ENCODE measurements at regions not wholly inside any gene's neighbourhood (a gene's known extent, or its start where the extent isn't known, plus 50 kb on each side); places are given as distances from the start of the nearest gene placed in this dataset.
A peak's percentile ranks its signal among the peaks of the same experiment; 100 is the strongest.
"Not testable (repeated sequence)": the region's sequence is repeated elsewhere in the genome, so short reads cannot be mapped to it uniquely, and the experiment has no call there.

DNA sequence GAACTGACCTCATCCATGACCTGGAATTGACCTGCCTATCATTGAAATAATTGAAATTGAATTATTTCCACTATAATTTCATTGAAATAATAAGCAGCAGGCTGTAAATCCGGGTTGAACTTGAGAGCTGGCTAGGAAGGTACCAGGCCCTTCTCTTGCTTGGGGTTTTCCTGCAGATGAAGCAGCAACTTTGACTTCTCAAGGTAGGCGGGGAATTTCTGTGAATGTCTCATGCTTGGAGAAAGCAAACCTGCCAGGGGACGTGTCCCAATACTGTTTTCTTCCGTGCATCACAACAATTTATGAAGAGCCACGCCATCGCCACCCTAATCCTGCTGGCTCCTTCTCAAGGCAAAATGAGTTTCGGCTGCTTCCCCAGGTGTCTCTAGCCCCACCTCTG, 97.5 kb upstream of the XYLT1 start:
- no peak for DNase-seq

DNA sequence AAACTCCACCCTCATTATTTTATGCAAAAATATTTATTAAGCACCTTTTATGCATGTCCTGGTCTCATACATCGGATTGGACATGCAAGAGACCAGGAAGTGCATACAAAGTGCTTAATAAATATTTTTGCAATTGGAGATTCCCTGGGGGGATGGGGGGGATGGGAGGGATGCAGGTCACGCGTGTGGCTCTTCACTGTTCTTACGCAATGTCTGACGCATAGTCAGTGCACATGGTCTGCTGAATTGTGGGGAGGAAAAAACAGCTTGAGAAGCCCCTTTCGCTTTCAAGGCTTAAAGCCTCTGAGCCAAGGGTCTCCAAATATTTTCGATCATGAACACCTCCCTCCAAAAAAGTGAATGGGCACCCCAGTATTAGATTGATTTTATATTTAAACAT, 96.7 kb upstream of the XYLT1 start:
- DNase-seq = no peak

- no peak for DNase-seq
Observed at GRCh38 chr16:17566656-17567450, 96.1 kb upstream of the XYLT1 start.

GRCh38 chr16:17566075-17566474, 95.3 kb upstream of the XYLT1 start:
- no peak for DNase-seq

DNA sequence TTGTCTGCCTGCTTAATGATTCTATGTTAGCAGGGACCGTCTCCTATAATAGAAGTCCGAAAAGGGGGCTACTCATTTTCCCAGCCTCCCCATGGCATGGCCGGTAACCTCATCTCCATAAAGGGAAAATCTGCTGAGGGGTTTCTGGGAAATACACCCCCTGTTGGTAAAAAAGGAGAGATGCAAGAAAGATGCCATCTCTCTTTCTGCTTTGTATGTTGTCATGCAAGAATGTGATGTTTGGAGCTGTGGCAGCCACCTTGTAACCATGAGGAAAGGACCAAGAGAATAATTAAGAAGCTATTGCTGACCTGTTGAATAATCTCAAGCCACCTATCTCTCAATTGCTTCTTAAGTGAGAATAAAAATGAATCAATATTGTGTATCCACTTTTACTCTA, 94.8 kb upstream of the XYLT1 start:
- no peak for DNase-seq

GRCh38 chr16:17564856-17565255, 94.1 kb upstream of the XYLT1 start:
- DNase-seq = peak; percentile 29 to 32

- no peak for DNase-seq
Observed at GRCh38 chr16:17563323-17564091, 92.7 kb upstream of the XYLT1 start.

DNA sequence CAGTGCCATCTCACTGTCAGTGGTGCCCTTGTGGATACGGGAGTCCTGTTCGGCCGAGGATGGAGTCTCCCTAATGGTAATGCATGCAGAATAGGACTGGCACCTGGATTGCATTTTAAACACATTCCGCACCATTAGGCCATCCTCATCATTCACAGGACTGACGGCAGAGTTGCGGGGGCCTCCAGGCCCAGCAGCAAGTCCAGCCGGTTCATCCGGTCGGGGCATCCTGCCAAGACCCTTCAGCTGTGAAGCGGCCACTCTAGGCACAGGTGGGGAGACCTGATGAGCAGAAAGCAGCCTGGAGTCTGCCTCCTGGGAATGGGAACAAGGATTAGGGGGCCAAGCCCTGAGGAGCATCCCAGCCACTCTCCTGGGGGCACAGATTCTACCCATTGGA, 90.3 kb upstream of the XYLT1 start:
- no peak for DNase-seq

- no peak for DNase-seq
Observed at GRCh38 chr16:17560548-17560947, 89.8 kb upstream of the XYLT1 start.

GRCh38 chr16:17559394-17559793, 88.6 kb upstream of the XYLT1 start:
- no peak for DNase-seq

DNA sequence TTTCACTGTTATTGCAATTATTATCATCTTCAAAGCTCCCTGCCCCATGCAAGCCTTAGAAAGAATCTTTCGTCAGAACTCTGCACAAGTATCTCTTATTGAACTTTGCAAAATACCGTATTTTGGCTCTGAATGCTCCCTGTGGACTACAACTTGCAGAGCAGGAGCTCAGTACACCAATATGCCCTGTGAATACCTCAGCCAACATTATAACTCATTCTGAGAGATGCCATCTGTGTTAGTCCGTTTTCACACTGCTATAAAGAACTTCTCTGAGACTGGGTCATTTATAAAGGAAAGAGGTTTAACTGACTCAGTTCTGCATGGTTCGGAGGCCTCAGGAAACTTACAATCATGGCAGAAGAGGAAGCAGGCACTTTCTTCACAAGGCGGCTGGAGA, 87.2 kb upstream of the XYLT1 start:
- no peak for DNase-seq

GRCh38 chr16:17557480-17557879, 86.7 kb upstream of the XYLT1 start:
- DNase-seq = no peak

GRCh38 chr16:17556276-17557052, 85.7 kb upstream of the XYLT1 start:
- peak; percentile 12 to 20 for DNase-seq

GRCh38 chr16:17555176-17555575, 84.4 kb upstream of the XYLT1 start:
- no peak for DNase-seq

DNA sequence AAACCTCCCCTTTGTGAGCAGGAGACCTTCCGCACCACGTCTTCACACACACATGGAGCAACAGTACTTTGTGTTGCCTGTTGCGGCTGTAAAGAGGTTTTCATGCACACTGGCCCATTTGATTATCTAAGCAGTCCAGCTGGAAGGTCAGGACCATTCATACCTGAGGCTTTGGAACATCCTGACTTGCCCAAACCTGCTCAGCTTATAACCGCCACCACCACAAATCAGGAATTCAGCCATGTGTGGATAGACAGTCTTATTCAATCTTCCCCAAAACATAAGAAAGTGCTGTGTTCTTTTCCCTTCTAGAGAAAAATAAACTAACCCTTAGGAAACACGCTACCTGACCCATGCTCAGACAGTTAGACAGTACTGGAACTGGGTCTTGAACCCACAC, 81.6 kb upstream of the XYLT1 start:
- no peak for DNase-seq

- not testable (repeated sequence) for DNase-seq
Observed at GRCh38 chr16:17551682-17552081, 80.9 kb upstream of the XYLT1 start.

GRCh38 chr16:17548825-17549224, 78.1 kb upstream of the XYLT1 start:
- DNase-seq = no peak

GRCh38 chr16:17544785-17545184, 74.0 kb upstream of the XYLT1 start:
- DNase-seq = no peak

DNA sequence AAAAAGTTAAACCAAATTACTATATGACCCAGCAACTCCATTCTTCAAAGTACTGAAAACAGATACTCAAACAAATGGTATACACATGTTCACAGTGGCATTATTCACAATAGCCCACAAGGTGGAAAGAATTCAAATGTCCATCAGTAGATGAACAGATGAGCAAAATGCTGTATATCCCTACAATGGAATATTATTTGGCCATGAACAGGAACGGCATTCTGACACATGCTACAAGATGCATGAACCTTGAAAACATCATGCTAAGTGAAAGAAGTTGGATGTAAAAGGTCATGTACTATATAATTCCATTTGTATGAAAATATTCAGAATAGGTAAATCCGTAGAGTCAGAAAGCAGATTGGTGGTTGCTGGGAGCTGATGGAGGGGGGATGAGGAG, 73.5 kb upstream of the XYLT1 start:
- DNase-seq = no peak

- no peak for DNase-seq
Observed at GRCh38 chr16:17543073-17543472, 72.3 kb upstream of the XYLT1 start.

GRCh38 chr16:17541324-17541723, 70.6 kb upstream of the XYLT1 start:
- DNase-seq = no peak

DNA sequence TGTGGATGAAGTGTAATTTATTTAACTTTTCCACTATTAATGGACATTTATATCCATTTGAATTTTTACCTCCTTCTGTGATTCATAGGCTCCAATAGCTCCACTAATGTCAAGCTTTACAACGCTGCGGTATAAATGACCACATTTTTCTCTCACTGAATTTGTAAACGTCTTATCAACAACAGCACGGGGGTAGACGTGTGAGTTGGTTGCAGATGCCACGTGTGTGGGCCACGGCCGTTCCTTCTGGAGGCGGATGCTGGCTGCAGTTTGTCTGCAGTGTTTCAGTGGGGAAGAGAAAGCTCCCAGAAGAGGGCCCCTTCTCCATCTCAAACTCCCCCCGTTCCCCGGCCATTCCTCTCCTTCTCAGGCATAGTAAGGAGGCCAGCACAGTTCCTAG, 68.2 kb upstream of the XYLT1 start:
- DNase-seq = no peak

DNA sequence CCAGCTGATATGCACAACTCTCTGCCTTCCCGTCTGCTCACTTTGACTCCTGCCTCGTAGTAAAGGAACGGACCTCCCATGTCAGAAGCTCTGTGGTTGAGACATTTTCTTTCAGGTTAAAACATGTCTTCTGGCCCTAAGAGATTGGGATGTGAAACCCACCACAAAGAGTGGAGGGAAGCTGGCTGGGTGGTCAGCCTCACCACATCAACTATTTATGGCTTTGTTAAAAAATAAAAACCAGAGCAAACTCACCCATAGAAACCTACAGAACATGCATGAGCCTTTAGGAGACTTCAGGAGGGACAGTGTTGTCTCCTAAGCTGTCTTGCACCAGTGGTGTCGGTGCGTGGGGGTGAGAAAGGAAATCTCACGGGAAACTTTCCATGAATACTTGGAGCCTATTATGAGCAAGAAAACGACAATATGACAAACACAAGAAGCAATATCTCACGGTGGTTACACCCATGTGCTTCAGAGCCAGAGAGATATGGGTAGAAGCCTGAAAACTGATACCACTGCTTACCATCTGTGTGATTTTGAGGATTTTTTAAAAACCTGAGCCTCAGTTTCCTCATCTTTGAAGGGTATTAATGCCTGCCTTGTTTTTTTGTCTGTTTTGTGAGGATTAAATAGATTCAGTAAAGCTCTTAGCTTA, 61.7 kb upstream of the XYLT1 start:
- no peak for DNase-seq
